Skin of body (tissue), 1 donor: ENCODE measurements at regions not wholly inside any gene's neighbourhood (a gene's known extent, or its start where the extent isn't known, plus 50 kb on each side); places are given as distances from the start of the nearest gene placed in this dataset.
"Not testable (repeated sequence)": the region's sequence is repeated elsewhere in the genome, so short reads cannot be mapped to it uniquely, and the experiment has no call there.

Source experiments
- DNase-seq: peaks from one replicate; lab custom pipeline; 2025; lab: John Stamatoyannopoulos, UW

DNA sequence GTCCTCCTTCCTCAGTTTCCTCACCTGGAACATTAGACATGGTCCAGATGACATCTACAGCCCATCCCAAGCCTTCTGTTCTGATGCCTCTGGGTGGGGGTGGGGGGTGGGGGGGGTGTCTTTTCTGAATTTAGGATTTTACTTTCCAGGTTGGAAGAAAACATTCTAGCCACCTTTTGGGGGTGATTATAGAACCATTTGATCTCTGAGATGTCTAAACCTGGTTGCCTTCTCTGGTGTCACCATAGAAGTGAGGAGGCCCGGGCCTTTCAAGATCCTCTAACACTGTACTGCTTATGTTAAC is 411.0 kb upstream of the ZMIZ1 start:
- DNase-seq: no peak

- DNase-seq: no peak
Measured at GRCh38 chr10:78658645-78659597, 409.8 kb upstream of the ZMIZ1 start.

DNA sequence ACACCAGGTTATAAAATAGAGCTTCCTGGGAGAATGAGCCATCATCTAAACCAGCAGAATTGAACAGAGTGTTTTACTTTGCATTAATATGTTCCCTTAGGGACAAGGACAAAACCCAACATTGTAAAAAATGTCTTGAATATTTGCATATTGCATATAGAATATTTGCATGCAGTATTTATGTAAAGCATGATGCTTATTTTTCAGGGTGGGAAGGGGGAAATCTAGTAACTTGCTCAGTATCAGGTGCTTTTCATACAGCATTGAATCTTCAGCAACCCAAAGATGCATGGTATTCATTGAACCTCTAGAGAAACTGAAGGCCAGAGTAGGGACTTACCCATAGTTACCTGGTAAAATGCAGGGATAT is 409.2 kb upstream of the ZMIZ1 start:
- no peak for DNase-seq

DNA sequence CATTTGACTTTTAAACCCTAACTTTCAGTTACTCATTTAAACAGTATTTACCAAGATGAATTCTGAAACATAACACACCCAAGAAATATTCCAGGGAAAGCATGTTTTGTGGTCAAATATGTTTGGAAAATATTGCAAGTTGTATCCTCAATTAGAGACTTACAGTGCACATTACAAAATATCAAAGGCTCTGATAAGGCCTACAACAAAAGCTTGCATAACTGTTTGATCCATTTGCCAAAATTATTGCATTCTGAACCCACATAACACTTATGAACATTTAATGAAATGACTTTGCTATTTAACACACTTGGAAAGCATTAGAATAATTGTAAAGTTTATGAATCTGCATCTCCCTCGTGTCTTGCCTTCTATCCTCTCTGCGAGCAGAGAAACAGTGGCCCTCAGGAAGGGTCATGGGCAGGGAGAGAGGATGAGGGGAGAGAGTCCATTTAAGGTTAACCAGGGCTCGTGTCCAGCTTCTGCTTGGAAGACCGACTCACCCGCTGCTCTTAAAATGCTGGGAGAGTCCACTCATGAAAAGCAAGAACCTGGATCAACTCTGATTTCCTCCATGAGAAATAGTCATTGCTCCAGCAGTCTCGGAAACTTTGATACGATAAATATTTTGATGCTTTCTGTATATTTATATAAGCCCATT is 408.2 kb upstream of the ZMIZ1 start:
- no peak for DNase-seq

DNA sequence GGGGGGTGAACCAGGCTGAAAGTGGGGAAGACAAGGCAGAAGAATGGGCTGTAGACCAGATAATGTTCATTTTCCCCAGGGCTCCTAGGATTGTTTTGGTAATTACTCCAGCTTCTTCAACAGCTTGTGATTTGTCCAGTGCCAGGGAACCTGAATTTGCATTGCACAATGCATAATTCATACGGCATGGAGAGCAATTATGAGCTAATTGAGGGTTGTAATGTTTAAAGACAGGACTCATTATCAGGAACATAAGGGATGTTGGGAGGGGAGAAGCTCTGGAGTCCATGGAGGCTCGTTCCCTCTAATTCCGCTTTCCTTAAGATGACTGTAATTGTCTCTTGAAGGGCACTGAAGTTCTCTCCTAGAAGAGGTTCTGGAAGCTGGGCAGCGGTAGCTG is 405.0 kb upstream of the ZMIZ1 start:
- no peak for DNase-seq

- DNase-seq: no peak
Measured at GRCh38 chr10:78664929-78665553, 403.7 kb upstream of the ZMIZ1 start.

- no peak for DNase-seq
Measured at GRCh38 chr10:78672918-78673317, 395.8 kb upstream of the ZMIZ1 start.

DNA sequence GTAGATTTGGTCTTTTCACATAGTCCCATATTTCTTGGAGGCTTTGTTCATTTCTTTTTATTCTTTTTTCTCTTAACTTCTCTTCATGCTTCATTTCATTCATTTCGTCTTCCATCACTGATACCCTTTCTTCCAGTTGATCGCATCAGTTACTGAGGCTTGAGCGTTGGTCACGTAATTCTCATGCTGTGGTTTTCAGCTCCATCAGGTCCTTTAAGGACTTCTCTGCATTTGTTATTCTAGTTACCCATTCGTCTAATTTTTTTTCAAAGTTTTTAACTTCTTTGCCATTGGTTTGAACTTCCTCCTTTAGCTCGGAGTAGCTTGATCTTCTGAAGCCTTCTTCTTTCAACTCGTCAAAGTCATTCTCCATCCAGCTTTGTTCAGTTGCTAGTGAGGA is 387.6 kb upstream of the ZMIZ1 start:
- DNase-seq: not testable (repeated sequence)

DNA sequence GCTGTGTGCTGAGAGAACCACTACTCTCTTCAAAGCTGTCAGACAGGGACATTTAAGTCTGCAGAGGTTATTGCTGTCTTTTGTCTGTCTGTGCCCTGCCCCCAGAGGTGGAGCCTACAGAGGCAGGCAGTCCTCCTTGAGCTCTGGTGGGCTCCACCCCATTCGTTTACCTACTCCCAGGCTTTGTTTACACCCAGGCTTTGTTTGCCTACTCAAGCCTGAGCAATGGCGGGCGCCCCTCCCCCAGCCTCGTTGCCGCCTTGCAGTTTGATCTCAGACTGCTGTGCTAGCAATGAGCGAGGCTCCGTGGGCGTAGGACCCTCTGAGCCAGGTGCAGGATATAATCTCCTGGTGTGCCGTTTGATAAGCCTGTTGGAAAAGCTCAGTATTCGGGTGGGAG is 386.8 kb upstream of the ZMIZ1 start:
- DNase-seq: not testable (repeated sequence)

- DNase-seq: no peak
Measured at GRCh38 chr10:78684947-78685346, 383.8 kb upstream of the ZMIZ1 start.

DNA sequence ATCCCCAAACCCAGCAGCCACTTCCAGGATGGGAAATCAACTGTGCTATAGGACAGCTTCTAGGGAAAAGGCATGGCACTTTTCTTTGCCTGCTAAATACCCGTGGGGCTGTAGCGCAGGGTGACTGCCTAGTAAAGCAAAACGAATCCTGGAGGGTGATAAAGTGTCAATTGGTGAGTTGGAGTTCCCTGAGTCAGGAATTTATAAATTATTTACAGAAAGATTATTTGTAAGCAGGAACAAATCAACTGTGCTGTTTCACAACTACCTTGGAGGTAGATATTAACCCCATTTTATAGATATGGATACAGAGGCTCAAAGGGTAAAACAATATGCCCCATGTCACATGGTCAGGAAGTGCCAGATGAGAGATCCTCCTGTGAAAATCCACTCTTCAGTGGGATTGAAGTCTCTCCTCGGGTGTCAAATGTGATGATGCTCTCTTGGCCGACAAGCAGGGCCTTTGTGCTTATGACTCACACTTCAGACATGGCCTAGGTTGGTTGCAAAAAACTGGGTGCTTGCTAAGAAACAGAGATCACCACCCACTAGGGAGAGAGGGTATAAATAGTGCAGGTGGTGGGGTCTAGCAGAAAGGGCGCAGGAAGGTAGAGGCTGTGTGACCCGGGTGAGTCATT is 383.2 kb upstream of the ZMIZ1 start:
- no peak for DNase-seq

DNA sequence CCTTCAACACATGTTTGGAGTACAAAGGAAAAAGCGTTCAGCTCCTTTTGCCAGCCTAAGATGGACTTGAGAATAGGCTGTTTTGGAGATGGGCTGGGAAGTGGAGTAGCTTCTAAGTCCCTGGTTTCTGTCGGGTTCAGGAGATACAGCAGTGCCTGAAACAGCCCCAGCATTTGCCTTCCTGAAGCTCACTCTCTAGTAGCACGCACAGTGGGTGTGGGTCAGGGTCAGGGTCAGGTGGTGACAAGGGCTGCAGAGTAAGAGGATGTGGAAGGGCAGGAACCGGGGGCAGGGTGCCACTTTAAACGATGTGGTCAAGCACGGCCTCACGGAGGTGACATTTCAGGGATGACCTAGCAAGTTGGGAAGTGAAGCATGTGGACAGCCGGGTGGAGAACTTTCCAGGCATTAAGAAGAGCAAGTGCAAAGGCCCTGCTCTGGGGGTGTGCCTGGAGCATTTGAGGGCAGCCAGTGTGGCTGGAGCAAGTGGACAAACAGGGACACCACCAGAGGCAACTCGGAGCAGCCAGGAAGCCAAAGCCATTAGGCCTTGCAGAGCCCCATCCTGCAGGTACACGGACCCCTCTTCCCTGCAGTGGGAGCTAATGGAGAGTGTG is 382.2 kb upstream of the ZMIZ1 start:
- DNase-seq: no peak

DNA sequence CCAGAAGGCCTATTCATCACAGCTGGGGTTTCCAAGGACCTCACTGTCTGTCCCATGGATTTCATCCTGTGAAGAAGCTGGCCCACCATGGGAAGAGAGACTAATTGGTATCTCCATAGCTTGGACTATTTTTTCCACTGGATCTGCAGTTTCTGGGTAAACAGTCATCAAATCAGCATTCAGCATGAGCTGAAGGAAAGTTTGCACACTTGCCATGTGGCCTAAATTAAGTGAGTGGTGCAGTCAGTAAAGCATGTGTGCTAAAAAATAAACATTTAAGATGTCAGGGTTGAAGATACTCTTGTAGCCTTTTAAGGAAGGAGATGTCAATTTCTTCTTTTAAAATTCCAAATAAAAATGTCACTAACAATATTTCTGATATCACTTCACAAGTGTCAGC is 381.1 kb upstream of the ZMIZ1 start:
- peak; percentile 27 for DNase-seq

DNA sequence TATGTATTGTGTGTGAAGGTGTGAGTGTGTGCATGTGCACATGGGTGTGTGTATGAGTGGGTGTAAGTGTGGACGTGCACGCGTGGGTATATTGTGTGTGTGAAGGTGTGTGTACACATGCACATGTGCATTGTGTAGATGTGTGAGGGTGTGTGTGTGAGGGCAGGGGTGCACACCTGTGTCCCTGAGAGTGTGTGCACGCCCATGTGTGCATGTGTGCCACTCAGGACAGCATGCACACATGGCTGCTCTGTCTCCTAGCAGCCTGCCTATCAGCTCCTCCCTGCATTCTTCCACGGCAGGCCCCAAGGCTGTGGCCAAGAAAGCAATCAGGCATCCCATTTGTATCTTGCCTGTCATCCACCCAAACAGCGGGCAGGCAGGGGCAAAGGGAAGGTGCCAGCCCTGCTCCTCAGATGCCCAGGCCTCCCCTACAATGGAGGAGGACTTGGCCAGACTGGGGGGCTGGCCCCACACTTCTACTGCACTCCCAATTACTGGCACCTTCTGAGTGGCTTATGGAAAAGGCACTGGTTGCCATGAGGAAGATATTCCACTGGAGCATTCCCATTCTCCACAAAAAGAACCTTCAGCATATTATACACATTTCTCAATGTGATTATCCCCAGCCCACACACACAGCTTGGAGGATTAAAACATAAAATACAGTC is 380.4 kb upstream of the ZMIZ1 start:
- peak; percentile 42 for DNase-seq

DNA sequence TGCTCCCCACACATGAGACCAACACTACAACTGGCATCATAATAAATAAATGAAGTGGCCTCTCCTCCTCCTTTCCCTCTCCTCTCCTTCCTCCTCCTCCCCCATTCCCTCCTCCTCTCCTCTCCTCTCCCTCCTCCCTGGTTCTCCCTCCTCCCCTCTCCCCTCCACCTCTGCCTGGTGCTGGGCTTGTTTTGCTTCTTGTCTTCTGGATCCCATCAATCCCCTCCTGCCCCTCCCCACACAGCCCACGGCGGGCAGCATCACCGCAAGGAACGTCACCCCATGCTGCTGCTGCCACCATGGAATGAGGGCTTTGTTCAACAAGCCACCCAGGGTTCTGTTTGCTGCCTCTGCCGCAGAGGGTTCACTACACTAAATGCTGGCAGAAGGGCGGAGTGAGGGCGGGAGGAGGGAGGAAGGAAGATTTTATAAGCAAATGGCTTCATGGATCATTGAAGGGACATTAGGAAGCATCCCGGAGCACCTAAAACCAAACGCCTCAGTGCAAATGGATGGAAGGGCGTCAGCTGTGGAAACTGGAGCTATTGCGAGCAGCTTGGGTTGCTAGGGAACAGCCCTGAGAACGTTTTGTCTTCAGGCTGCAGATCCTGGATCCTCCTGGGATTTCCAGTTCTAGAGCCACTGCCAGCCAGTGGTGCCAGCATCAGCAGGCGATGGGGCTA is 379.7 kb upstream of the ZMIZ1 start:
- peak; percentile 71 for DNase-seq

- DNase-seq: no peak
Measured at GRCh38 chr10:78689584-78689935, 379.2 kb upstream of the ZMIZ1 start.

GRCh38 chr10:78690354-78691111 is 378.2 kb upstream of the ZMIZ1 start:
- no peak for DNase-seq

- no peak for DNase-seq
Measured at GRCh38 chr10:78691301-78692030, 377.3 kb upstream of the ZMIZ1 start.

DNA sequence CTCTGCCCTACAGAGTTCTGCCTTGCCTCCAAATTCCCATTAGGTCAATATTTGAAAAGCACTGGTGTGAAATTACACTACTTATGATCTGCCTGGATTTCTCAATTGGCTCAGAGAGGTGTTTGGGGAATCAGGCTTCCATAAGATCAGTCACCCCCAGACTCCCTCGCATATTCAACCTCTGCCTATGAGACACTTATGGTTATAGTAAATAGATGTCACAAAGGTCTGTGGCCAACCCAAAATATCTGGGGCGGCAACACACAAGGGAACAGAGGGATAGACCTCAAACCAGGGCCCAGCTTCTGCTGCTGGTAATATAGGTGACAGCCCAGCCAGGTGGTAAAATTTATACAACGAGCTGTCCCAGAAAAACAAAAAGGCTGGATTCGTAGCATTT is 376.7 kb upstream of the ZMIZ1 start:
- no peak for DNase-seq
